Heart right ventricle (tissue), 16 donors: ENCODE measurements at regions not wholly inside any gene's neighbourhood (a gene's known extent, or its start where the extent isn't known, plus 50 kb on each side); places are given as distances from the start of the nearest gene placed in this dataset.

Experiments
- ATAC-seq, 8 donors: fragments of 200-7000 bp; cut with Tn5 transposase; one replicate each; pipeline ENCODE4 v1.9.1; 2020; ENCODE audit warnings: mild to moderate bottlenecking in 8 of 8, moderate library complexity in 8 of 8, moderate number of reproducible peaks in 1 of 8
- DNase-seq, 2 donors: peaks; one replicate each; pipeline ENCODE4 v3.0.0-alpha.2; 2020
- H3K27ac ChIP-seq, 10 donors: fragments of 200-600 bp; sonication (generic) in 2 of 10; one replicate each; pipeline versions ENCODE4 v1.5.0 to v1.8.0; 2020 to 2022; ENCODE audit warnings: mild to moderate bottlenecking in 3 of 10
- H3K27me3 ChIP-seq, 7 donors: fragments of 200-600 bp; one replicate each; pipeline ENCODE4 v1.8.0; 2021 to 2022; ENCODE audit warnings: mild to moderate bottlenecking in 2 of 7
- H3K36me3 ChIP-seq, 9 donors: fragments of 200-600 bp; sonication (generic) in 1 of 9; one replicate each; pipeline versions ENCODE4 v1.5.0 to v1.8.0; 2020 to 2022; ENCODE audit warnings: mild to moderate bottlenecking in 2 of 9
- H3K4me1 ChIP-seq, 9 donors: fragments of 200-600 bp; sonication (generic) in 1 of 9; one replicate each; pipeline versions ENCODE4 v1.5.0 to v1.8.0; 2020 to 2022; ENCODE audit warnings: mild to moderate bottlenecking in 4 of 9
- H3K4me3 ChIP-seq, 10 donors: fragments of 200-600 bp; sonication (generic) in 2 of 10; one replicate each; pipeline versions ENCODE4 v1.5.0 to v1.8.0; 2020 to 2022; ENCODE audit warnings: mild to moderate bottlenecking in 7 of 10, moderate library complexity in 2 of 10
- H3K9me3 ChIP-seq, 11 donors: fragments of 200-600 bp in 10 of 11; sonication (generic) in 2 of 11; one replicate each; pipeline versions ENCODE4 v1.5.0 to v1.8.0; 2013 to 2022; ENCODE audit warnings: mild to moderate bottlenecking in 2 of 11, control low read depth in 1 of 11, moderate library complexity in 1 of 11
- WGBS, 2 donors: extraction: QIAGEN DNeasy Blood & Tissue Kit; methylation state at CpG; one replicate each; pipeline ENCODE4 v1.1.7; 2013; ENCODE audit warnings: inconsistent platforms in 1 of 2; 5-methylcytosine and 5-hydroxymethylcytosine counted together
- intact Hi-C, 10 donors: fragments of 100-400 bp; cut with DNase I; formaldehyde crosslinking; loops; one replicate each; pipeline versions ENCODE4 v1.11.1 to v1.14.2; 2022
- TF ChIP-seq, protein P1 (sequence below), 9 donors: fragments of 200-600 bp; sonication (generic) in 2 of 9; IDR thresholded peaks; one replicate each; pipeline versions ENCODE4 v1.5.0 to v1.8.0; 2021 to 2022; ENCODE audit warnings: antibody characterized with exemption in 9 of 9, mild to moderate bottlenecking in 5 of 9, moderate library complexity in 1 of 9
- donor health status: Arrhythmogenic right ventricular cardiomyopathy.
- donor health status: ischemic (EF 13 %, LVEDD 7.1; RV severe dilation, severe dysfunction).
- donor health status: healthy with polysubstance abuse.
- donor health status: DM: no; HTN: yes; CAD: no.
- donor health status: DM: no; HTN: no; CAD: no.
- donor health status: ischemic (EF 25% LVEDD 6.9; RV normal size, moderate dysfunction).
- donor health status: ischemic (EF 25% LVEDD 5.7; RV mildly dilated, moderate dysfunction).
- donor health status: healthy.
- donor health status: DM: yes; HTN: yes; CAD: no.
- donor health status: Ischemic cardiomyopathy.
- donor health status: ischemic (EF 35%, LVEDD 5.7; RV mildly dilated, moderate dysfunction).
- donor health status: nonischemic (EF 11% LVEDD 7.7; RV severe dilation, severe dysfunction).
- donor health status: DM: yes; HTN: yes; CAD: no.
- donor health status: PGD.
- donor health status: ischemic (EF 29% LVEDD 5.4; RV normal size, mild dysfunction).
- donor health status: nonischemic (EF 23%, LVEDD 6.1; RV moderate dilation, normal function).

GRCh38 chr22:49450498-49450897 lies 377.2 kb downstream of the BRD1 start:
- TF ChIP-seq, protein P1, sequence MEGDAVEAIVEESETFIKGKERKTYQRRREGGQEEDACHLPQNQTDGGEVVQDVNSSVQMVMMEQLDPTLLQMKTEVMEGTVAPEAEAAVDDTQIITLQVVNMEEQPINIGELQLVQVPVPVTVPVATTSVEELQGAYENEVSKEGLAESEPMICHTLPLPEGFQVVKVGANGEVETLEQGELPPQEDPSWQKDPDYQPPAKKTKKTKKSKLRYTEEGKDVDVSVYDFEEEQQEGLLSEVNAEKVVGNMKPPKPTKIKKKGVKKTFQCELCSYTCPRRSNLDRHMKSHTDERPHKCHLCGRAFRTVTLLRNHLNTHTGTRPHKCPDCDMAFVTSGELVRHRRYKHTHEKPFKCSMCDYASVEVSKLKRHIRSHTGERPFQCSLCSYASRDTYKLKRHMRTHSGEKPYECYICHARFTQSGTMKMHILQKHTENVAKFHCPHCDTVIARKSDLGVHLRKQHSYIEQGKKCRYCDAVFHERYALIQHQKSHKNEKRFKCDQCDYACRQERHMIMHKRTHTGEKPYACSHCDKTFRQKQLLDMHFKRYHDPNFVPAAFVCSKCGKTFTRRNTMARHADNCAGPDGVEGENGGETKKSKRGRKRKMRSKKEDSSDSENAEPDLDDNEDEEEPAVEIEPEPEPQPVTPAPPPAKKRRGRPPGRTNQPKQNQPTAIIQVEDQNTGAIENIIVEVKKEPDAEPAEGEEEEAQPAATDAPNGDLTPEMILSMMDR (IDR thresholded peaks at IDR 0.05): no peak
- 0 to 7% methylated on average over 9 of the region's 9 CpGs for WGBS, 2 donors
- ATAC-seq: no peak
- peaks cover 0 to 83% (median 63%) of the 10 kb centered on the region in 7 donors for H3K27me3 ChIP-seq
- H3K9me3 ChIP-seq: no peaks in the 10 kb centered on the region
- intact Hi-C loops: no loop called here
- no peak overlapping the region for H3K4me3 ChIP-seq
- DNase-seq: no peak
- no peak overlapping the region for H3K27ac ChIP-seq
- H3K36me3 ChIP-seq: no peaks in the 10 kb centered on the region
- no peaks in the 10 kb centered on the region for H3K4me1 ChIP-seq

GRCh38 chr22:49449811-49450446 lies 377.7 kb downstream of the BRD1 start:
- TF ChIP-seq, protein P1 (IDR thresholded peaks at IDR 0.05): no peak
- ATAC-seq: no peak
- Histone ChIP-seq H3K36me3 (no peaks in the 10 kb centered on the region), H3K27me3 (peaks cover 0 to 77% (median 62%) of the 10 kb centered on the region in 7 donors), H3K4me3 (no peak overlapping the region), H3K27ac (no peak overlapping the region), H3K4me1 (no peaks in the 10 kb centered on the region), H3K9me3 (no peaks in the 10 kb centered on the region)
- no peak for DNase-seq
- intact Hi-C loops: no loop called here
- 14 to 23% methylated on average over 37 to 38 of the region's 38 CpGs for WGBS, 2 donors

DNA sequence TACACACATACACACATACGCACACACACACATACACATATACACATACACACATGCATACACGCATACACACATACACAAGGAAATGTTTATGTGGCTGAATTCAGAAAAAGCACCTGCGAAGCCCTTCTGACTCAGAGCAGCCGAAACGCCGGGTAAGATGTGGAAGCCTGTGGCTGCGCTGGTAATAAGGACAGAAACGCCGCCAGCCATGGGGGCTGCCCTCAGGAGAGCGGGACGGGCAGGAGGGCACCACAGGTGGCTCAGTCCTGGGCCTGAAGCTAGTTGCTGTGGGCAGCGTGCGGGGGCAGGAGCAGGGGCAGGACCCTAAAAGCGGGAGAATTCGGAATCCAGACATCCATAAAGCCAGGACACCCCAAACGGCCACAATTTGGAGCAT lies 378.3 kb downstream of the BRD1 start:
- DNase-seq (no peak), ATAC-seq (no peak)
- no peak overlapping the region for H3K27ac ChIP-seq
- WGBS, 2 donors: 53 to 63% methylated on average over 16 of the region's 16 CpGs
- intact Hi-C loops: no loop called here
- peaks cover 0 to 72% (median 61%) of the 10 kb centered on the region in 7 donors for H3K27me3 ChIP-seq
- H3K4me3 ChIP-seq: no peak overlapping the region
- no peaks in the 10 kb centered on the region for H3K36me3 ChIP-seq
- no peaks in the 10 kb centered on the region for H3K4me1 ChIP-seq
- H3K9me3 ChIP-seq: no peaks in the 10 kb centered on the region
- TF ChIP-seq, protein P1 (IDR thresholded peaks at IDR 0.05): no peak

GRCh38 chr22:49448526-49448925 lies 379.1 kb downstream of the BRD1 start:
- H3K4me1 ChIP-seq: no peaks in the 10 kb centered on the region
- H3K9me3 ChIP-seq: no peaks in the 10 kb centered on the region
- TF ChIP-seq, protein P1 (IDR thresholded peaks at IDR 0.05): no peak
- H3K36me3 ChIP-seq: no peaks in the 10 kb centered on the region
- WGBS, 2 donors: 29 to 52% methylated on average over 14 of the region's 14 CpGs
- peaks cover 0 to 71% (median 58%) of the 10 kb centered on the region in 7 donors for H3K27me3 ChIP-seq
- DNase-seq (no peak), ATAC-seq (no peak)
- intact Hi-C loops: no loop called here
- no peak overlapping the region for H3K4me3 ChIP-seq
- no peak overlapping the region for H3K27ac ChIP-seq
